IMR-90 (cell line): ENCODE measurements at regions not wholly inside any gene's neighbourhood (a gene's known extent, or its start where the extent isn't known, plus 50 kb on each side); places are given as distances from the start of the nearest gene placed in this dataset.

Experiments
- ATAC-seq: fragments of 200-7000 bp; cut with Tn5 transposase; 2 replicates; pipeline ENCODE4 v1.9.1; 2020; ENCODE audit warnings: low read depth, mild to moderate bottlenecking, moderate library complexity
- BruUV-seq: library from RNA; stranded (reverse); fragments of 400-500 nt; replicated peaks from 2 replicates; lab custom pipeline; 2021; lab: Mats Ljungman, UMichigan
- CTCF ChIA-PET: fragments of 300-600 bp; formaldehyde crosslinking; extraction: SDS; loops from one replicate; lab custom pipeline; 2021; ENCODE audit warnings: antibody characterized with exemption; lab: Yijun Ruan, JAX
- POLR2A ChIA-PET: fragments of 300-600 bp; sonication (Branson Sonifier 250); formaldehyde crosslinking; loops from one replicate; lab custom pipeline; 2022; ENCODE audit warnings: antibody characterized with exemption; ENCODE audit not compliant: unreplicated experiment; lab: Charles Lee
- DNase-seq: peaks from one replicate; pipeline ENCODE4 v3.0.0; 2013
- H2AFZ ChIP-seq: replicated peaks from 2 replicates; pipeline ENCODE3; 2013; ENCODE audit warnings: low read length, mild to moderate bottlenecking; ENCODE audit not compliant: poor library complexity
- H2AK5ac ChIP-seq: 2 replicates; pipeline ENCODE4 v1.6.1; 2013; ENCODE audit warnings: low read depth, low read length, inconsistent platforms
- H2AK9ac ChIP-seq: replicated peaks from 2 replicates; pipeline ENCODE3; 2013; ENCODE audit warnings: mild to moderate bottlenecking, low read depth, low read length, moderate library complexity; ENCODE audit not compliant: poor library complexity
- H2BK120ac ChIP-seq: 2 replicates; pipeline ENCODE4 v1.6.1; 2013; ENCODE audit warnings: low read depth, low read length, inconsistent platforms
- H2BK15ac ChIP-seq: 3 replicates; pipeline ENCODE4 v1.6.1; 2013; ENCODE audit warnings: low read depth, low read length, inconsistent platforms
- H2BK20ac ChIP-seq: 2 replicates; pipeline ENCODE4 v1.6.1; 2013; ENCODE audit warnings: low read depth, mild to moderate bottlenecking, inconsistent platforms, low read length, moderate library complexity
- H2BK5ac ChIP-seq: 2 replicates; pipeline ENCODE4 v1.6.1; 2013; ENCODE audit warnings: mild to moderate bottlenecking, low read depth, low read length, inconsistent platforms; ENCODE audit not compliant: poor library complexity, severe bottlenecking
- H3K14ac ChIP-seq: replicated peaks from 2 replicates; pipeline ENCODE4 v1.6.1; 2013; ENCODE audit warnings: low read depth, low read length, inconsistent platforms
- H3K18ac ChIP-seq: 2 replicates; pipeline ENCODE4 v1.6.1; 2013; ENCODE audit warnings: low read depth, low read length, control low read depth
- H3K23ac ChIP-seq: 2 replicates; pipeline ENCODE4 v1.6.1; 2013; ENCODE audit warnings: low read depth, low read length, inconsistent platforms
- H3K27ac ChIP-seq: 2 replicates; pipeline ENCODE4 v1.5.1; 2013; ENCODE audit warnings: mild to moderate bottlenecking, control low read depth, low read length; ENCODE audit not compliant: insufficient read depth
- H3K27me3 ChIP-seq: 2 replicates; pipeline ENCODE4 v1.6.1; 2013; ENCODE audit warnings: low read length; ENCODE audit not compliant: control insufficient read depth, insufficient read depth
- H3K36me3 ChIP-seq: 2 replicates; pipeline ENCODE4 v1.6.1; 2013; ENCODE audit warnings: low read length, mixed read lengths; ENCODE audit not compliant: control insufficient read depth, insufficient read depth
- H3K4ac ChIP-seq: 2 replicates; pipeline ENCODE4 v1.6.1; 2013; ENCODE audit warnings: low read depth, low read length, inconsistent platforms
- H3K4me1 ChIP-seq: 2 replicates; pipeline ENCODE4 v1.6.1; 2013; ENCODE audit warnings: low read length, mixed read lengths; ENCODE audit not compliant: control insufficient read depth, insufficient read depth
- H3K4me2 ChIP-seq: 2 replicates; pipeline ENCODE4 v1.6.1; 2013; ENCODE audit warnings: low read depth, mild to moderate bottlenecking, control low read depth, low read length, moderate library complexity
- H3K4me3 ChIP-seq: 2 replicates; pipeline ENCODE4 v1.5.1; 2013; ENCODE audit warnings: low read depth, mild to moderate bottlenecking, control low read depth, low read length, moderate library complexity; ENCODE audit not compliant: insufficient read depth
- H3K56ac ChIP-seq: 2 replicates; pipeline ENCODE4 v1.6.1; 2013; ENCODE audit warnings: low read length, inconsistent platforms; ENCODE audit not compliant: insufficient read depth; ENCODE audit errors: extremely low read depth
- H3K79me1 ChIP-seq, 2 experiments: 2 replicates each; pipeline ENCODE4 v1.6.1; 2013; ENCODE audit warnings: low read length in 2 of 2, inconsistent platforms in 1 of 2, low read depth in 1 of 2
- H3K9ac ChIP-seq: 2 replicates; pipeline ENCODE4 v1.6.1; 2013; ENCODE audit warnings: low read depth, low read length, control low read depth
- H3K9me1 ChIP-seq: 2 replicates; pipeline ENCODE4 v1.6.1; 2013; ENCODE audit warnings: low read length, inconsistent platforms; ENCODE audit not compliant: insufficient read depth
- H3K9me3 ChIP-seq: 2 replicates; pipeline ENCODE4 v1.6.1; 2013; ENCODE audit warnings: low read length; ENCODE audit not compliant: control insufficient read depth, insufficient read depth
- H4K20me1 ChIP-seq: 2 replicates; pipeline ENCODE4 v1.6.1; 2013; ENCODE audit warnings: low read length, inconsistent platforms; ENCODE audit not compliant: insufficient read depth
- H4K5ac ChIP-seq: 2 replicates; pipeline ENCODE4 v1.6.1; 2013; ENCODE audit warnings: mild to moderate bottlenecking, low read depth, low read length, control low read depth
- H4K8ac ChIP-seq, 2 experiments: 2 replicates each; pipeline ENCODE4 v1.6.1; 2013; ENCODE audit warnings: low read depth in 2 of 2, low read length in 2 of 2, control low read depth in 1 of 2, inconsistent platforms in 1 of 2
- H4K91ac ChIP-seq: 2 replicates; pipeline ENCODE4 v1.6.1; 2013; ENCODE audit warnings: low read depth, low read length, inconsistent platforms; ENCODE audit not compliant: insufficient read depth
- CEBPB ChIP-seq: IDR thresholded peaks from 2 replicates; pipeline ENCODE4 v1.6.1; 2012; ENCODE audit warnings: low read depth, low read length, improper control_type of control experiment
- CHD1 ChIP-seq: IDR thresholded peaks from 2 replicates; pipeline ENCODE4 v1.6.1; 2012; ENCODE audit warnings: low read depth, low read length, improper control_type of control experiment
- FOS ChIP-seq: fragments of 150-350 bp; IDR thresholded peaks from 2 replicates; pipeline ENCODE4 v1.6.1; 2016; ENCODE audit warnings: low read depth, low read length
- MAFK ChIP-seq: IDR thresholded peaks from 2 replicates; pipeline ENCODE4 v1.6.1; 2012; ENCODE audit warnings: low read depth, low read length, improper control_type of control experiment
- MAZ ChIP-seq: IDR thresholded peaks from 2 replicates; pipeline ENCODE4 v1.6.1; 2012; ENCODE audit warnings: low read depth, mild to moderate bottlenecking, low read length, improper control_type of control experiment, moderate library complexity, borderline replicate concordance
- MXI1 ChIP-seq: IDR thresholded peaks from 2 replicates; pipeline ENCODE4 v1.6.1; 2012; ENCODE audit warnings: low read depth, mild to moderate bottlenecking, low read length, moderate library complexity, borderline replicate concordance
- POLR2A ChIP-seq: IDR thresholded peaks from 2 replicates; pipeline ENCODE4 v1.6.1; 2012; ENCODE audit warnings: mild to moderate bottlenecking, low read depth, low read length
- RAD21 ChIP-seq: IDR thresholded peaks from 2 replicates; pipeline ENCODE4 v1.6.1; 2012; ENCODE audit warnings: low read length, improper control_type of control experiment
- RCOR1 ChIP-seq: IDR thresholded peaks from 2 replicates; pipeline ENCODE4 v1.6.1; 2012; ENCODE audit warnings: mild to moderate bottlenecking, low read length, improper control_type of control experiment; ENCODE audit not compliant: insufficient replicate concordance
- RFX5 ChIP-seq: IDR thresholded peaks from 2 replicates; pipeline ENCODE4 v1.8.0; 2012; ENCODE audit warnings: low read depth, mild to moderate bottlenecking, low read length, moderate library complexity
- SMC3 ChIP-seq: fragments of 150-350 bp; IDR thresholded peaks from 2 replicates; pipeline ENCODE4 v1.6.1; 2016; ENCODE audit warnings: low read depth, mild to moderate bottlenecking, antibody characterized with exemption, low read length, moderate library complexity
- WGBS, 2 experiments: methylation state at CpG; one replicate each; pipeline versions ENCODE4 v1.1.5 to v1.1.7; 2013; ENCODE audit warnings: missing lambda C conversion rate in 2 of 2; ENCODE audit not compliant: insufficient read length in 1 of 2; ENCODE audit errors: extremely low coverage in 2 of 2; 5-methylcytosine and 5-hydroxymethylcytosine counted together
- dilution Hi-C: fragments of 300-500 bp; cut with HindIII; formaldehyde crosslinking; loops from one replicate; pipeline ENCODE4 v1.14.3; 2018; ENCODE audit warnings: low sequenced_read_pairs; ENCODE audit not compliant: unreplicated experiment
- in situ Hi-C: fragments of 300-500 bp; cut with MboI; formaldehyde crosslinking; loops from 3 replicates; pipeline ENCODE4 v1.14.3; 2019; ENCODE audit warnings: low sequenced_read_pairs, inconsistent platforms, mixed read lengths
- intact Hi-C: fragments of 100-400 bp; cut with micrococcal nuclease; formaldehyde crosslinking; loops from 2 replicates; pipeline ENCODE4 v1.10.0; 2022
- TF ChIP-seq, protein P1 (sequence below): fragments of 150-350 bp; IDR thresholded peaks from 2 replicates; pipeline ENCODE4 v1.6.1; 2016; ENCODE audit warnings: low read depth, mild to moderate bottlenecking, low read length, moderate library complexity, borderline replicate concordance
- TF ChIP-seq, protein P2 (sequence below): conservative IDR thresholded peaks from 2 replicates; pipeline ENCODE4 v1.5.1; 2012; ENCODE audit warnings: mild to moderate bottlenecking, low read depth, low read length, improper control_type of control experiment
- TF ChIP-seq, protein P3 (sequence below): fragments of 150-350 bp; IDR thresholded peaks from 2 replicates; pipeline ENCODE4 v1.6.1; 2017; ENCODE audit warnings: mild to moderate bottlenecking, antibody characterized with exemption, low read length, low read depth

DNA sequence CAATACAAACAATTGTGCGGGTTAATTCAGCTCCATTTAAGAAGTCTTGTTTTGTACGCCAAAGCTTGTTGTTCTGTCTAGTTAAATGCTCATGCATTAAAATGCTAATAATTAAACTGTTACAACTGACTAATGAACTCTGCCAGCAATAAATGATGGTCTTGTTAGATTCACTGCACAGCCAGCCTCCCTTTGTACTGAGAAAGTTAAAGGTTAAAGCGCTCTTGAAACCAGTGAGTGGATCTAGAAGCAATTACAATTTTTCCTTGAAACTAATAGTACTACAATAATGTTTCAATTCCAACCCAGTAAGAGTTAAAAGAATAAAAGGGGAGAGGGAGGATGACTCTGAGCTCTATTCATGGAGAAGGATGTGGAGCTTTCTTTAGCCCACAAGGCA lies 233.0 kb downstream of the EMX2 start:
- no peaks in the 10 kb centered on the region for H3K36me3 ChIP-seq
- no peak overlapping the region for H2BK15ac ChIP-seq
- no peak overlapping the region for H3K4me2 ChIP-seq
- H3K14ac ChIP-seq, result no peak overlapping the region
- H3K9ac ChIP-seq, result no peak overlapping the region
- H3K9me3 ChIP-seq, result peaks cover 25% of the 10 kb centered on the region
- ATAC-seq (no peak), DNase-seq (no peak)
- POLR2A ChIA-PET, result no interaction called here
- H3K18ac ChIP-seq, result no peak overlapping the region
- no peak overlapping the region for H2AK9ac ChIP-seq
- no peaks in the 10 kb centered on the region for H3K4me1 ChIP-seq
- no peak overlapping the region for H4K91ac ChIP-seq
- H3K4me3 ChIP-seq, result no peak overlapping the region
- H3K27me3 ChIP-seq, result no peaks in the 10 kb centered on the region
- no peak overlapping the region for H2BK20ac ChIP-seq
- H2BK120ac ChIP-seq, result no peak overlapping the region
- intact Hi-C loops, result no loop called here
- H3K9me1 ChIP-seq, result no peaks in the 10 kb centered on the region
- H3K23ac ChIP-seq, result no peak overlapping the region
- no peak overlapping the region for H2AK5ac ChIP-seq
- H3K79me1 ChIP-seq, result no peaks in the 10 kb centered on the region
- no TSS peak for BruUV-seq
- H4K8ac ChIP-seq, result no peak overlapping the region
- dilution Hi-C loops, result no loop called here
- in situ Hi-C loops, result no loop called here
- CTCF ChIA-PET, result no interaction called here
- TF ChIP-seq MXI1 (no peak), SMC3 (no peak), RAD21 (no peak), RFX5 (no peak), MAZ (no peak), CEBPB (no peak), MAFK (no peak), POLR2A (no peak), CHD1 (no peak), FOS (no peak), RCOR1 (no peak)
- TF ChIP-seq, protein P1, sequence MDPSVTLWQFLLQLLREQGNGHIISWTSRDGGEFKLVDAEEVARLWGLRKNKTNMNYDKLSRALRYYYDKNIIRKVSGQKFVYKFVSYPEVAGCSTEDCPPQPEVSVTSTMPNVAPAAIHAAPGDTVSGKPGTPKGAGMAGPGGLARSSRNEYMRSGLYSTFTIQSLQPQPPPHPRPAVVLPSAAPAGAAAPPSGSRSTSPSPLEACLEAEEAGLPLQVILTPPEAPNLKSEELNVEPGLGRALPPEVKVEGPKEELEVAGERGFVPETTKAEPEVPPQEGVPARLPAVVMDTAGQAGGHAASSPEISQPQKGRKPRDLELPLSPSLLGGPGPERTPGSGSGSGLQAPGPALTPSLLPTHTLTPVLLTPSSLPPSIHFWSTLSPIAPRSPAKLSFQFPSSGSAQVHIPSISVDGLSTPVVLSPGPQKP, result no peak
- TF ChIP-seq, protein P2, sequence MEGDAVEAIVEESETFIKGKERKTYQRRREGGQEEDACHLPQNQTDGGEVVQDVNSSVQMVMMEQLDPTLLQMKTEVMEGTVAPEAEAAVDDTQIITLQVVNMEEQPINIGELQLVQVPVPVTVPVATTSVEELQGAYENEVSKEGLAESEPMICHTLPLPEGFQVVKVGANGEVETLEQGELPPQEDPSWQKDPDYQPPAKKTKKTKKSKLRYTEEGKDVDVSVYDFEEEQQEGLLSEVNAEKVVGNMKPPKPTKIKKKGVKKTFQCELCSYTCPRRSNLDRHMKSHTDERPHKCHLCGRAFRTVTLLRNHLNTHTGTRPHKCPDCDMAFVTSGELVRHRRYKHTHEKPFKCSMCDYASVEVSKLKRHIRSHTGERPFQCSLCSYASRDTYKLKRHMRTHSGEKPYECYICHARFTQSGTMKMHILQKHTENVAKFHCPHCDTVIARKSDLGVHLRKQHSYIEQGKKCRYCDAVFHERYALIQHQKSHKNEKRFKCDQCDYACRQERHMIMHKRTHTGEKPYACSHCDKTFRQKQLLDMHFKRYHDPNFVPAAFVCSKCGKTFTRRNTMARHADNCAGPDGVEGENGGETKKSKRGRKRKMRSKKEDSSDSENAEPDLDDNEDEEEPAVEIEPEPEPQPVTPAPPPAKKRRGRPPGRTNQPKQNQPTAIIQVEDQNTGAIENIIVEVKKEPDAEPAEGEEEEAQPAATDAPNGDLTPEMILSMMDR, result no peak
- TF ChIP-seq, protein P3, sequence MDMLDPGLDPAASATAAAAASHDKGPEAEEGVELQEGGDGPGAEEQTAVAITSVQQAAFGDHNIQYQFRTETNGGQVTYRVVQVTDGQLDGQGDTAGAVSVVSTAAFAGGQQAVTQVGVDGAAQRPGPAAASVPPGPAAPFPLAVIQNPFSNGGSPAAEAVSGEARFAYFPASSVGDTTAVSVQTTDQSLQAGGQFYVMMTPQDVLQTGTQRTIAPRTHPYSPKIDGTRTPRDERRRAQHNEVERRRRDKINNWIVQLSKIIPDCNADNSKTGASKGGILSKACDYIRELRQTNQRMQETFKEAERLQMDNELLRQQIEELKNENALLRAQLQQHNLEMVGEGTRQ, result no peak
- H3K56ac ChIP-seq, result no peak overlapping the region
- no peak overlapping the region for H2AFZ ChIP-seq
- H2BK5ac ChIP-seq, result no peak overlapping the region
- no peak overlapping the region for H3K27ac ChIP-seq
- WGBS, 2 experiments, result no CpG with 5 or more reads among the region's 3 CpGs
- H4K5ac ChIP-seq, result no peak overlapping the region
- H4K20me1 ChIP-seq, result no peaks in the 10 kb centered on the region
- no peak overlapping the region for H3K4ac ChIP-seq
